Spleen (tissue), 11 donors: ENCODE measurements at regions not wholly inside any gene's neighbourhood (a gene's known extent, or its start where the extent isn't known, plus 50 kb on each side); places are given as distances from the start of the nearest gene placed in this dataset.

Experiments used
- DNase-seq: peaks from one replicate; pipeline ENCODE4 v3.0.0-alpha.2; 2020
- H3K27ac ChIP-seq, 8 donors: fragments of 200-600 bp; sonication (generic) in 7 of 8; 1 replicate in 4 of 8; 2 replicates in 4 of 8; pipeline versions ENCODE4 v1.5.0 to v1.8.0; 2016 to 2021; ENCODE audit warnings: inconsistent platforms in 4 of 8, mild to moderate bottlenecking in 4 of 8, moderate library complexity in 1 of 8
- H3K27me3 ChIP-seq, 7 donors: fragments of 200-600 bp; sonication (generic) in 6 of 7; replicated peaks in 1 of 7; 1 replicate in 4 of 7; 2 replicates in 3 of 7; pipeline versions ENCODE4 v1.5.0 to v1.8.0; 2016 to 2021; ENCODE audit warnings: inconsistent platforms in 3 of 7, mild to moderate bottlenecking in 1 of 7
- H3K36me3 ChIP-seq, 6 donors: fragments of 200-600 bp; sonication (generic) in 5 of 6; 1 replicate in 4 of 6; 2 replicates in 2 of 6; pipeline versions ENCODE4 v1.5.0 to v1.8.0; 2016 to 2021; ENCODE audit warnings: inconsistent platforms in 2 of 6
- H3K4me1 ChIP-seq, 6 donors: fragments of 200-600 bp; sonication (generic) in 5 of 6; 1 replicate in 3 of 6; 2 replicates in 3 of 6; pipeline versions ENCODE4 v1.5.0 to v1.8.0; 2016 to 2021; ENCODE audit warnings: inconsistent platforms in 3 of 6
- H3K4me3 ChIP-seq, 8 donors: fragments of 200-600 bp; sonication (generic) in 7 of 8; 1 replicate in 4 of 8; 2 replicates in 4 of 8; pipeline versions ENCODE4 v1.5.0 to v1.8.0; 2016 to 2021; ENCODE audit warnings: inconsistent platforms in 4 of 8, mild to moderate bottlenecking in 4 of 8, moderate library complexity in 2 of 8
- H3K9me3 ChIP-seq, 8 donors: fragments of 200-600 bp; sonication (generic) in 7 of 8; 1 replicate in 4 of 8; 2 replicates in 4 of 8; pipeline versions ENCODE4 v1.5.0 to v1.8.0; 2016 to 2021; ENCODE audit warnings: inconsistent platforms in 4 of 8
- CTCF ChIP-seq, 11 experiments: fragments of 200-600 bp in 7 of 11; fragments of 450-650 bp in 4 of 11; sonication (generic) in 4 of 11; IDR thresholded peaks in 8 of 11; conservative IDR thresholded peaks in 3 of 11; 1 replicate in 7 of 11; 2 replicates in 4 of 11; pipeline versions ENCODE4 v1.4.0 to v1.8.0; 2016 to 2021; ENCODE audit warnings: antibody characterized with exemption in 11 of 11, inconsistent platforms in 4 of 11, mild to moderate bottlenecking in 1 of 11
- POLR2A ChIP-seq, 3 donors: fragments of 450-650 bp; IDR thresholded peaks; one replicate each; pipeline ENCODE4 v1.5.1; 2017; ENCODE audit warnings: antibody characterized with exemption in 3 of 3, mild to moderate bottlenecking in 1 of 3
- POLR2AphosphoS5 ChIP-seq, 3 donors: sonication (generic); formaldehyde crosslinking; IDR thresholded peaks; one replicate each; pipeline ENCODE4 v1.5.1; 2017; ENCODE audit warnings: antibody characterized with exemption in 3 of 3
- WGBS, 5 donors: extraction: QIAGEN DNeasy Blood & Tissue Kit in 3 of 5; methylation state at CpG; one replicate each; pipeline versions ENCODE4 v1.1.5 to v1.1.7; 2013 to 2018; 5-methylcytosine and 5-hydroxymethylcytosine counted together
- intact Hi-C: fragments of 100-400 bp; cut with DNase I; formaldehyde crosslinking; loops from one replicate; pipeline ENCODE4 v1.15.0; 2023; ENCODE audit warnings: low total_unique reads
- donor health status: healthy with polysubstance abuse.
- donor health status: DM: no; HTN: no; CAD: no; lungs with moderate emphysema.
- donor health status: DM: no; HTN: no; CAD: no.
- donor health status: Bipolar disorder and iron deficiency.
- donor health status: healthy.
- donor health status: DM: no; HTN: no; CAD: no.
- donor health status: DM: yes; HTN: yes; CAD: no.

GRCh38 chr14:53709381-53709780 lies 247.2 kb downstream of the BMP4 start:
- 91 to 98% (median 94%) methylated on average over 3 of the region's 3 CpGs for WGBS, 5 donors
- Histone ChIP-seq H3K27me3 (no peaks in the 10 kb centered on the region), H3K27ac (no peak overlapping the region), H3K36me3 (no peaks in the 10 kb centered on the region), H3K4me3 (no peak overlapping the region), H3K4me1 (no peaks in the 10 kb centered on the region), H3K9me3 (peaks cover 0 to 12% (median 0%) of the 10 kb centered on the region in 8 donors)
- TF ChIP-seq CTCF (IDR thresholded peaks at IDR 0.05 in 8 of 11, conservative IDR thresholded peaks at IDR 0.05 in 3 of 11) (no peak), POLR2A (IDR thresholded peaks at IDR 0.05) (no peak), POLR2AphosphoS5 (IDR thresholded peaks at IDR 0.05) (no peak)
- intact Hi-C loops, result no loop called here
- no peak for DNase-seq

GRCh38 chr14:53703457-53703856 lies 253.2 kb downstream of the BMP4 start:
- intact Hi-C loops, result no loop called here
- no peak for DNase-seq
- Histone ChIP-seq H3K4me1 (no peaks in the 10 kb centered on the region), H3K4me3 (no peak overlapping the region), H3K36me3 (no peaks in the 10 kb centered on the region), H3K27ac (no peak overlapping the region), H3K27me3 (no peaks in the 10 kb centered on the region), H3K9me3 (peaks cover 0 to 4% (median 0%) of the 10 kb centered on the region in 8 donors)
- TF ChIP-seq POLR2A (IDR thresholded peaks at IDR 0.05) (no peak), POLR2AphosphoS5 (IDR thresholded peaks at IDR 0.05) (no peak), CTCF (IDR thresholded peaks at IDR 0.05 in 8 of 11, conservative IDR thresholded peaks at IDR 0.05 in 3 of 11) (no peak)

- H3K4me3 ChIP-seq, result no peak overlapping the region
- H3K27me3 ChIP-seq, result no peaks in the 10 kb centered on the region
- no peak for DNase-seq
- no peak overlapping the region for H3K27ac ChIP-seq
- intact Hi-C loops, result no loop called here
- TF ChIP-seq POLR2AphosphoS5 (IDR thresholded peaks at IDR 0.05) (no peak), POLR2A (IDR thresholded peaks at IDR 0.05) (no peak), CTCF (IDR thresholded peaks at IDR 0.05 in 8 of 11, conservative IDR thresholded peaks at IDR 0.05 in 3 of 11) (no peak)
- H3K36me3 ChIP-seq, result no peaks in the 10 kb centered on the region
- peaks cover 0 to 4% (median 0%) of the 10 kb centered on the region in 8 donors for H3K9me3 ChIP-seq
- no peaks in the 10 kb centered on the region for H3K4me1 ChIP-seq
- 61 to 82% (median 69%) methylated on average over 3 of the region's 3 CpGs for WGBS, 5 donors
Measured at GRCh38 chr14:53701108-53701875, 255.3 kb downstream of the BMP4 start.

- Histone ChIP-seq H3K36me3 (no peaks in the 10 kb centered on the region), H3K9me3 (peaks cover 0 to 4% (median 0%) of the 10 kb centered on the region in 8 donors), H3K27ac (no peak overlapping the region), H3K4me3 (no peak overlapping the region), H3K4me1 (no peaks in the 10 kb centered on the region), H3K27me3 (no peaks in the 10 kb centered on the region)
- WGBS, 5 donors, result 80 to 88% (median 84%) methylated on average over 3 of the region's 3 CpGs
- intact Hi-C loops, result no loop called here
- no peak for DNase-seq
- no peak for TF ChIP-seq CTCF (IDR thresholded peaks at IDR 0.05 in 8 of 11, conservative IDR thresholded peaks at IDR 0.05 in 3 of 11)
- no peak for TF ChIP-seq POLR2AphosphoS5 (IDR thresholded peaks at IDR 0.05)
- TF ChIP-seq POLR2A (IDR thresholded peaks at IDR 0.05), result no peak
Measured at GRCh38 chr14:53696217-53696965, 260.2 kb downstream of the BMP4 start.
